Endothelial cell of umbilical vein (primary cell): ENCODE measurements at regions not wholly inside any gene's neighbourhood (a gene's known extent, or its start where the extent isn't known, plus 50 kb on each side); places are given as distances from the start of the nearest gene placed in this dataset.

ENCODE experiments used
- MAX ChIP-seq: IDR thresholded peaks from 2 replicates; pipeline ENCODE4 v1.6.1; 2011; ENCODE audit not compliant: insufficient read depth, insufficient read length
- MYC ChIP-seq: IDR thresholded peaks from one replicate; pipeline ENCODE4 v1.6.1; 2011; ENCODE audit warnings: mild to moderate bottlenecking, low read depth, low read length
- POLR2A ChIP-seq: IDR thresholded peaks from 2 replicates; pipeline ENCODE4 v1.6.1; 2012; ENCODE audit warnings: low read depth, mild to moderate bottlenecking, control low read depth, low read length

GRCh38 chr7:98733036-98733435 is 116.0 kb downstream of the NPTX2 start:
- TF ChIP-seq POLR2A (no peak), MYC (no peak), MAX (no peak)
